ENCODE measurements at regions not wholly inside any gene's neighbourhood (a gene's known extent, or its start where the extent isn't known, plus 50 kb on each side); places are given as distances from the start of the nearest gene placed in this dataset.
A peak's percentile ranks its signal among the peaks of the same experiment; 100 is the strongest.

DNA sequence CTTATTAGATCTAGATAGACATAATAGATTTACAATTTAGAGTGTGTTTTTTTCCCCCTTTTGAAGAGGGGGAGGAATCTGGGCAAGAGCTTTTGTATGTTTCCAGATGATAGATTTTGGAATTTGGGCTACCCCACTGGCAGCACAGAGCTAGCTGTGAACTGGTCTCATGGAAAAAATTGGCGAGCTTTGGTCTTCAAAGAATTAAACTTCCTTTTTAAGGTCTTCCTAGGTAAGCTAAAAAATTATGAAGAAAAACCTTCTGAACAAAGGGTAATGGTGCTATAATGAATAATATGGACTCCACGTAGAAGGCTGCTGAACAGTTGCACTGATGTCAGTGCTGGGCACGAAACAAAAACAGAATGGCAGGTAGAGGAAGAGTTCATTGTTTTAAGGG, 109.3 kb downstream of the ZIC5 start:
- TF ChIP-seq, protein P1, sequence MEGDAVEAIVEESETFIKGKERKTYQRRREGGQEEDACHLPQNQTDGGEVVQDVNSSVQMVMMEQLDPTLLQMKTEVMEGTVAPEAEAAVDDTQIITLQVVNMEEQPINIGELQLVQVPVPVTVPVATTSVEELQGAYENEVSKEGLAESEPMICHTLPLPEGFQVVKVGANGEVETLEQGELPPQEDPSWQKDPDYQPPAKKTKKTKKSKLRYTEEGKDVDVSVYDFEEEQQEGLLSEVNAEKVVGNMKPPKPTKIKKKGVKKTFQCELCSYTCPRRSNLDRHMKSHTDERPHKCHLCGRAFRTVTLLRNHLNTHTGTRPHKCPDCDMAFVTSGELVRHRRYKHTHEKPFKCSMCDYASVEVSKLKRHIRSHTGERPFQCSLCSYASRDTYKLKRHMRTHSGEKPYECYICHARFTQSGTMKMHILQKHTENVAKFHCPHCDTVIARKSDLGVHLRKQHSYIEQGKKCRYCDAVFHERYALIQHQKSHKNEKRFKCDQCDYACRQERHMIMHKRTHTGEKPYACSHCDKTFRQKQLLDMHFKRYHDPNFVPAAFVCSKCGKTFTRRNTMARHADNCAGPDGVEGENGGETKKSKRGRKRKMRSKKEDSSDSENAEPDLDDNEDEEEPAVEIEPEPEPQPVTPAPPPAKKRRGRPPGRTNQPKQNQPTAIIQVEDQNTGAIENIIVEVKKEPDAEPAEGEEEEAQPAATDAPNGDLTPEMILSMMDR (IDR thresholded peaks at IDR 0.05; ENCODE audit: low read depth, low read length, missing control alignments): no peak
- no peak overlapping the region for H3K4me3 ChIP-seq (ENCODE audit: low read depth, low read length)
- DNase-seq (ENCODE audit: low read depth): no peak

DNA sequence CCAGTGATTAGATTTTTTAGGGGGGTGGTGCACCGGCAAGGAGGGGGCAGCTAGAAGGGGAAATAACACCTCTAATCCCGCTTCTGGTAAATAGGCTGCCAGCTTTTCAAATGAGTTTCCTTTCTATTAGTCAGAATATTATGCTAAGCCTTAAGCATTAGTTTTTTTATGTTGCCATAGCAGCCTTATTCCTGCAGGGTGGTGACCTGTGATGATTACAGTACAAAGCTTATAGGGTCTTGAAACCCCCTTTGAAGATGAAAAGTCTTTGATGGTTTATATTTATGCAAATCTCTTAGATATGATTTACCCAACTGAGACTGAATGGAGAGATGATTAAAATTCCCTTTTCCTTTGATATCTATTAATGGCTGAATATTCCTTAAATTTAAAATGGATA, 109.8 kb downstream of the ZIC5 start:
- TF ChIP-seq, protein P1 (IDR thresholded peaks at IDR 0.05; ENCODE audit: low read depth, low read length, missing control alignments): no peak
- H3K4me3 ChIP-seq (ENCODE audit: low read depth, low read length): no peak overlapping the region
- no peak for DNase-seq (ENCODE audit: low read depth)

DNA sequence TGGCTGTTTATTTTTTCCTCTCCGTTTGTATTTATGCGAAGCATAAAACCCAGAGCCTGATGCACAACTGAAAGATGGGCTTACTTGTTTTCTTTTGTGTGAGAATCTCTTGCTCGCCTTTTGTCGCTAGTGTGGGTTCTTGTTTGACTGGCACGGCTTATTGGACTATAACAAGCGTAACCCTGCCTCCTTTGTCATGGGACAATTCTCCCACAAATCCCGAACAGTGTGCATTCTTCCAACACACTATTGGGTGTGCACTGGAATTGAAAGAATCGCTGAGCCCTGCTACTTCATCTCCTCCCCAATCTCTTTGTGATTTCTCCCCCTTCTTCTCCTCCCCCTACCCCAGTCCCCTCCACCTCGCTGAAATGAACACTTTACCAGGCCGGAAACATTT, 110.8 kb downstream of the ZIC5 start:
- TF ChIP-seq, protein P1 (IDR thresholded peaks at IDR 0.05; ENCODE audit: low read depth, low read length, missing control alignments): no peak
- no peak for DNase-seq (ENCODE audit: low read depth)

DNA sequence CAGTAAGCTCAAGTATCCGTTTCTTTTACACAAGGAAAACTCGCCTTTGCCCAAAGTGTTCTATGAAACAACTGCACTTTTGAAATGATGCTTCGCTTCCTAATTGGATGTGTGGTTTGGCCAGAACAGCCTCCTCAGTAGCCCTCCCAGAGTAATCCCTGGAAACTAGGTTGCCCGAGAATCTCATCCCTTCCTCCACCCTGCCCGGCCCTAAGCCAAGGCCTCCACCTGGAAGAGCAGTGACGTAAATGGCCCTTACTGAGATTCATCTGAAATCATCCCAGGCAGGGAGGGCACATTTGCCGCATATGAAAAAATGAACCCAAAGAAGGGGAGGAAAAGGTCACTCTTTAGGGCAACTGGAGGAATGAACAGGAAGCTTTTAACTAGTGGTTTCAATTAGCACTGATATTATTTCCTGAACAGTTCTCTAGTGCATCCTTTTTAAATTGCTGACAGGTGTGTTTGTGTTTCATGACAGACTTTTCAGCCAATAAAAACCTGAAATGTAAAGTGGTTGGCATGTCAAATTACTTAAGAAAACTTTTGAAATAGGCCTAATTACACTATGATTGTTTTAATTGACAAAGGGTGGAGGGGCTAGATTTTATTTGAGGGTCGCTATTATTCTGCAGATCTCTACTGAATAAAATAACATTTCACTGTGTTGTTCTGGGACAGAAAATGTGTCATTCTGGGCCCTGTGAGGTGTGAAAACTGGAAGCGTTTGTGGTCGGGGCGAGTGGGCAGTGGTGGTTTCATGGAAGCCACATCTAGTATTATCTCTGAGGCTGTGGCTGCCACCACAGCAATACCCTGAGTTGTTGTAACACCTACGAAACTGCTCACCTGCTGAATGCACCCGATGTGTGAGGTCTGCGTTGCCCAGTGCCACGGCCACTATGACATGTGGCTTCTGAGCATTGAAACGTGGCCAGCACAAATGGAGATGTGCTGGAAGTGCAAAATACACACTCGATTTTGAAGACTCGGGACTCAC, 112.1 kb downstream of the ZIC5 start:
- TF ChIP-seq, protein P1 (IDR thresholded peaks at IDR 0.05; ENCODE audit: low read depth, low read length, missing control alignments): no peak
- H3K4me3 ChIP-seq (ENCODE audit: low read depth, low read length): no peak overlapping the region
- DNase-seq (ENCODE audit: low read depth): peak; percentile 0

More for the DNA sequence above, 110.8 kb downstream of the ZIC5 start:
- no peak overlapping the region for H3K4me3 ChIP-seq (ENCODE audit: low read depth, low read length)

DNA sequence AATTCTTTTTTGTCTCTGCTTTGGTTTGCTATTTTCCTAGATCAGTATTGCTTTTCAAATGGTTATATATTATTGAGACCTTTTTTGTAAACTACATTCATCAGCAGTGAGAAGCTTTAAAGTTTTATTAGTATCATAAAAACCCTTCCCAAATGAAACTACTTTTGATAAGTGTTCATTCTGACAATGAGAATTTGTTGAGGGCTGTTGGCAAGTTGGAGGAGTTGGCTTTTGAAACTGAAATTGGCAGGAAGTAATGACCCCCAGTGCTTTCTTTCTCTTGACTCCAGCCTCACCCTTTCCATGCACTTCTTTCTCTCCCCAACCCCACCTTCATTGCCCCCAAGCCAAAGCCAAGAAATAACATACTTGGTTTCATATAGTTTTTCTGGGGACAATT, 113.8 kb downstream of the ZIC5 start:
- TF ChIP-seq, protein P1 (IDR thresholded peaks at IDR 0.05; ENCODE audit: low read depth, low read length, missing control alignments): no peak
- no peak for DNase-seq (ENCODE audit: low read depth)
- H3K4me3 ChIP-seq (ENCODE audit: low read depth, low read length): no peak overlapping the region

DNA sequence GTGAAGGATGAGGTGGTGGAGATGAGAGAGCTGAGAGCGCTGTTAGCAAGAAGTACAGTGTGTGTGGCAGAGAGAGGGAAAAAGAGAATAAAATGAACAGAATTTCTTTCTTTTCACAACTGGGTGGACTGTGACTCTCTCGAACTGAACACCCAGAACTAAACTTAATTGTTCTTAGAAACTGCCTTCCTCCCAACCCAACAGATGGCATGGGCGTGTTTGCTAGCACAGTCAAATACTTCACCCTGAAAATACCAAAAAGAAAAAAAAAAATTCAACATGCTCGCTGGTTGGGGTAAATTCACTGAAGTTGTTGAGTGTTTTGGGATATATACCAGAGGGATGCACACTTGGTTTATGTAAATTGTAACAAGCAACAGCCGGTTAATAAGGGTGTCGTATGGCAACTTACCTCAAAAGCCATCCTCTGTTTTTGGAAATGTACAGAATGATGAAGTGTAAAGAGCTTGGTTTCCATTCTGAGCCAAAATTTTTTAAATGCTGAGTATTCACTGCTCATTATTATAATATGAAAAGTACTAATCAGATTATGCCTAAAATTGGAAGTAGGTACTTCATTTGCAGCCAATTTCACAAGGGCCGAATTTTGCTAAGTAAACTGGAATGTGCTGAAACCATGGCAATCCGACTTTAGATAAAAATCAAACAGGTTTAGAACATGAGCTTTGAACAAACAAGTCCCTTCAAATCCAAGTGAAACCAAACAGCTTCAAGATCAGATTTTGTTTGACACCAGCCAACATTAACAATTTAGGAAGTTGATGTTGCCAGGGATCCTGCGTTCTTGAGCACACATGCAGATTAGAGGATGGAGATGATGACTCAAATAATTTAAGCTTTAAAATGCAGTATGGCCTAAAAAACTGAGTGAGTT, 115.8 kb downstream of the ZIC5 start:
- no peak overlapping the region for H3K4me3 ChIP-seq (ENCODE audit: low read depth, low read length)
- TF ChIP-seq, protein P1 (IDR thresholded peaks at IDR 0.05; ENCODE audit: low read depth, low read length, missing control alignments): no peak
- no peak for DNase-seq (ENCODE audit: low read depth)
